ENCODE measurements at regions not wholly inside any gene's neighbourhood (a gene's known extent, or its start where the extent isn't known, plus 50 kb on each side); places are given as distances from the start of the nearest gene placed in this dataset.

DNA sequence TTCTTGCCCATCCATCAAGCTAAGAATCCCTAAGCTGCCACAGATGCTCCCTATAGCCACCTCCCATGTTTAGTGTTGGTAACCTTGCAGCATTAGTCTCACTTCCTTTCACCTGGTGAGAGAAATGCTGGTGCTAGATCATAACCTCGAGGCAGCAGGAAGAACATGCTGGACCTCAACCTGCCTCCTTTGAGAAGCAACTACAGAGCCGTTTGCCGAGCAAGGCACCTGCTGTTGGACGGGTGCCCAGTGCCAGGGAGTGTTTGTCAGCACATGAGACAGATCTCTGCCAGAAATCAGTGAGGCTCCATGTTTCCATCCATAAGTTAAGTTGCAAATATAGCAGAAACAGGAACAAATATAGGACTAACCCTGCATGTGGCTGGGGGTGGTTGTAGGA lies 955.7 kb downstream of the TUSC7 start:
- no peak for DNase-seq (ENCODE audit: low spot score)
- H3K27me3 Mint-ChIP-seq (ENCODE audit: unreplicated experiment), result no peaks in the 10 kb centered on the region
- no peaks in the 10 kb centered on the region for H3K9me3 Mint-ChIP-seq (ENCODE audit: unreplicated experiment)
- no peak overlapping the region for H3K4me3 Mint-ChIP-seq (ENCODE audit: unreplicated experiment)
- H3K36me3 Mint-ChIP-seq (ENCODE audit: low read depth, unreplicated experiment), result no peaks in the 10 kb centered on the region
- TF ChIP-seq, protein P1, sequence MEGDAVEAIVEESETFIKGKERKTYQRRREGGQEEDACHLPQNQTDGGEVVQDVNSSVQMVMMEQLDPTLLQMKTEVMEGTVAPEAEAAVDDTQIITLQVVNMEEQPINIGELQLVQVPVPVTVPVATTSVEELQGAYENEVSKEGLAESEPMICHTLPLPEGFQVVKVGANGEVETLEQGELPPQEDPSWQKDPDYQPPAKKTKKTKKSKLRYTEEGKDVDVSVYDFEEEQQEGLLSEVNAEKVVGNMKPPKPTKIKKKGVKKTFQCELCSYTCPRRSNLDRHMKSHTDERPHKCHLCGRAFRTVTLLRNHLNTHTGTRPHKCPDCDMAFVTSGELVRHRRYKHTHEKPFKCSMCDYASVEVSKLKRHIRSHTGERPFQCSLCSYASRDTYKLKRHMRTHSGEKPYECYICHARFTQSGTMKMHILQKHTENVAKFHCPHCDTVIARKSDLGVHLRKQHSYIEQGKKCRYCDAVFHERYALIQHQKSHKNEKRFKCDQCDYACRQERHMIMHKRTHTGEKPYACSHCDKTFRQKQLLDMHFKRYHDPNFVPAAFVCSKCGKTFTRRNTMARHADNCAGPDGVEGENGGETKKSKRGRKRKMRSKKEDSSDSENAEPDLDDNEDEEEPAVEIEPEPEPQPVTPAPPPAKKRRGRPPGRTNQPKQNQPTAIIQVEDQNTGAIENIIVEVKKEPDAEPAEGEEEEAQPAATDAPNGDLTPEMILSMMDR (IDR thresholded peaks at IDR 0.05; ENCODE audit: unreplicated experiment), result no peak
- H3K4me1 Mint-ChIP-seq (ENCODE audit: unreplicated experiment), result peaks cover 44% of the 10 kb centered on the region
- no peak overlapping the region for H3K27ac Mint-ChIP-seq (ENCODE audit: unreplicated experiment)

- Mint-ChIP-seq H3K9me3 (ENCODE audit: unreplicated experiment) (no peaks in the 10 kb centered on the region), H3K36me3 (ENCODE audit: low read depth, unreplicated experiment) (no peaks in the 10 kb centered on the region), H3K27me3 (ENCODE audit: unreplicated experiment) (no peaks in the 10 kb centered on the region), H3K4me3 (ENCODE audit: unreplicated experiment) (no peak overlapping the region), H3K4me1 (ENCODE audit: unreplicated experiment) (peaks cover 37% of the 10 kb centered on the region), H3K27ac (ENCODE audit: unreplicated experiment) (no peak overlapping the region)
- no peak for DNase-seq (ENCODE audit: low spot score)
- TF ChIP-seq, protein P1 (IDR thresholded peaks at IDR 0.05; ENCODE audit: unreplicated experiment), result no peak
These were observed 956.7 kb downstream of the TUSC7 start for GRCh38 chr3:117666325-117666724.

GRCh38 chr3:117666812-117667211 lies 957.2 kb downstream of the TUSC7 start:
- no peaks in the 10 kb centered on the region for H3K36me3 Mint-ChIP-seq (ENCODE audit: low read depth, unreplicated experiment)
- DNase-seq (ENCODE audit: low spot score), result no peak
- H3K27me3 Mint-ChIP-seq (ENCODE audit: unreplicated experiment), result no peaks in the 10 kb centered on the region
- H3K27ac Mint-ChIP-seq (ENCODE audit: unreplicated experiment), result no peak overlapping the region
- no peak overlapping the region for H3K4me3 Mint-ChIP-seq (ENCODE audit: unreplicated experiment)
- H3K4me1 Mint-ChIP-seq (ENCODE audit: unreplicated experiment), result peaks cover 35% of the 10 kb centered on the region
- no peaks in the 10 kb centered on the region for H3K9me3 Mint-ChIP-seq (ENCODE audit: unreplicated experiment)
- TF ChIP-seq, protein P1 (IDR thresholded peaks at IDR 0.05; ENCODE audit: unreplicated experiment), result no peak

GRCh38 chr3:117669774-117670173 lies 960.2 kb downstream of the TUSC7 start:
- no peaks in the 10 kb centered on the region for H3K9me3 Mint-ChIP-seq (ENCODE audit: unreplicated experiment)

GRCh38 chr3:117671722-117672318 lies 962.2 kb downstream of the TUSC7 start:
- peaks cover 23% of the 10 kb centered on the region for H3K4me1 Mint-ChIP-seq (ENCODE audit: unreplicated experiment)
- TF ChIP-seq, protein P1 (IDR thresholded peaks at IDR 0.05; ENCODE audit: unreplicated experiment), result no peak
- no peak overlapping the region for H3K27ac Mint-ChIP-seq (ENCODE audit: unreplicated experiment)
- H3K36me3 Mint-ChIP-seq (ENCODE audit: low read depth, unreplicated experiment), result no peaks in the 10 kb centered on the region
- DNase-seq (ENCODE audit: low spot score), result no peak
- H3K9me3 Mint-ChIP-seq (ENCODE audit: unreplicated experiment), result no peaks in the 10 kb centered on the region
- peaks cover 2% of the 10 kb centered on the region for H3K27me3 Mint-ChIP-seq (ENCODE audit: unreplicated experiment)
- no peak overlapping the region for H3K4me3 Mint-ChIP-seq (ENCODE audit: unreplicated experiment)

More at GRCh38 chr3:117669774-117670173, 960.2 kb downstream of the TUSC7 start:
- Mint-ChIP-seq H3K27me3 (ENCODE audit: unreplicated experiment) (no peaks in the 10 kb centered on the region), H3K4me1 (ENCODE audit: unreplicated experiment) (peaks cover 35% of the 10 kb centered on the region), H3K4me3 (ENCODE audit: unreplicated experiment) (no peak overlapping the region), H3K36me3 (ENCODE audit: low read depth, unreplicated experiment) (no peaks in the 10 kb centered on the region), H3K27ac (ENCODE audit: unreplicated experiment) (no peak overlapping the region)
- TF ChIP-seq, protein P1 (IDR thresholded peaks at IDR 0.05; ENCODE audit: unreplicated experiment), result no peak
- no peak for DNase-seq (ENCODE audit: low spot score)
